ENCODE measurements at regions not wholly inside any gene's neighbourhood (a gene's known extent, or its start where the extent isn't known, plus 50 kb on each side); places are given as distances from the start of the nearest gene placed in this dataset.
A peak's percentile ranks its signal among the peaks of the same experiment; 100 is the strongest.
"Not testable (repeated sequence)": the region's sequence is repeated elsewhere in the genome, so short reads cannot be mapped to it uniquely, and the experiment has no call there.

DNA sequence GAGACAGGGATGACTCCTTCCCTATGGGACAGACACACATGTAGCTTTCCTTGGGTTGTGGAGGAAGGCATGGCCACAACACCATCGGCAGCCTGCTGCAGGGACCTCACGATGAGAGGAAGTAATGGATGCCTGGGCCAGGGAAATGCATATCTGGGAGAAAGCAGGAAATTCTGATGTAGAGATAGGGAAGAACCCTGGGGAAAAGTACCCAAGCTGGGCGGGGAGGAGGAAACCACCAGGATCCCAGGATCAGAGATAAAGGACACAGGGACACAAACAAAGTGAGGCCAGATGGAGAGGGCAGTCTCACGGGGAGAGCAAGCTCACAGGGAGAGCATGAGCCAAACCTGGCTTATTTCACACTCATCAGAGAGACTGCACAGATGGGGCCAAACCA lies 294.7 kb upstream of the TEKT4 start:
- not testable (repeated sequence) for DNase-seq (ENCODE audit: low read depth)

- DNase-seq (ENCODE audit: low read depth): not testable (repeated sequence)
Measured at GRCh38 chr2:94577160-94577559, 294.1 kb upstream of the TEKT4 start.

DNA sequence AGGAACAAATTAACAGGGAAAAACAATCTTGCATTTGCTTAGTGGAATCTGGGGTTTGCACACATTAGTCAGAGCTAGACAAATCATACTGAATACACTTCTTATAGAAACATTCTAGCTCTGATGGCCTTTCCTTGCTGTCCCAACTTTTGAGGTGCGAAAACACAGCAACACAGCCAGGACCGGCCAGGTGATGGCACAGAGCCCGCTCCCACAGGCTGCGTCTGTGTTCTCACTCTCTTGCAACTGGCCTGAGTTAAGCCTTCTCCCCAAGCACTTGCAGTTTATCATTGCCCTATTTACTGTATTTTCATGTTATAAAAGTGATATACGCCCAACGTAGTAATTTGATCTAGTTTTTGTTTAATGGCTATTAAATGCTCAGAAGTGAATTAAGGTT lies 292.0 kb upstream of the TEKT4 start:
- DNase-seq (ENCODE audit: low read depth): not testable (repeated sequence)

DNA sequence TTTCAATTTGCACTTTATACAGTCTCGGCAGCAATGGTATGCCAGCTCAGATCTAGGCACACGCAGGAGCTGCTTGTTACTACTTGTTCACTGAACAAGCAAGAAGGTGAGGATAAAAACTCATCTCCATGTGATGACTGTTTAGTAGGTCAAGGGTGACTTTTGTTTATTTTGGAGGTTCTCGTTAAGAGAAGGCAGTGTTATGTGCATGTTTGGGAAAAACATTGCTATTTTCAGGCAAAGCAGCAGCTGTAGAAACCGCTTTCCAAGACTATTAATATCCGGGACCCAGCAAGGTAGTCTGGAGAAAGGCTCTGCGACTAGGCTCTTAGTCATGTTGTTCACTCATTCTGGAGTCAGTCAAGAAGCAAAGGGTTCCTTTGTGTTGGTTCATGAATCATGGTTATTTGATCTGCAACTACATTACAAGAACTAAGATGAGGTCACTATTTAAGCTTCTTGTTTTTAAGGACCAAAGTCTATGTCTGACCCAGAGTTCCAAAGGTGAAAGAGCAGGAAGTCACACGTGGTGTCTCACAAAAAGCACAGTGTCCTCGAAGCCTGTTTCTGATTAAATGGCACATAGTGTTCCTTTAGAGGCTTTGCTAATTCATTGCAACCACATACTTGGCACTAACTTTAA lies 288.0 kb upstream of the TEKT4 start:
- DNase-seq (ENCODE audit: low read depth): not testable (repeated sequence)

GRCh38 chr2:94584569-94584968 lies 286.7 kb upstream of the TEKT4 start:
- DNase-seq (ENCODE audit: low read depth): not testable (repeated sequence)

- DNase-seq (ENCODE audit: low read depth): peak; percentile 20
Measured at GRCh38 chr2:94586032-94586982, 284.9 kb upstream of the TEKT4 start.

DNA sequence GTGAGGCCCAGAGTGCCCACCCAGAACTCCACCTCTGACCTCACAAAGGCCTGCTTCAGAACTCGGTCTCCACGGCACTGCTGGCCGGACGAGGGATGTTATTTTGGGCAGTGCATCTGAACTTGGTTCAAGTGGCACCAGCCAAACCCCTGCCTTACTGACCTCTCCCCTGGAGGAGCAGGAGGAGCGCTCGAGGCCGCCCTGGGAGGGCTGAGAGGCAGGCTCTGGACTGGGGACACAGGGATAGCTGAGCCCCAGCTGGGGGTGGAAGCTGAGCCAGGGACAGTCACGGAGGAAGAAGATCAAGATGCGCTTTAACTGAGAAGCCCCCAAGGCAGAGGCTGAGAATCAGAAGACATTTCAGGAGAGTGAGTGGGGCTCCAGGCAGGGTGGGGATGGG lies 284.2 kb upstream of the TEKT4 start:
- not testable (repeated sequence) for DNase-seq (ENCODE audit: low read depth)

DNA sequence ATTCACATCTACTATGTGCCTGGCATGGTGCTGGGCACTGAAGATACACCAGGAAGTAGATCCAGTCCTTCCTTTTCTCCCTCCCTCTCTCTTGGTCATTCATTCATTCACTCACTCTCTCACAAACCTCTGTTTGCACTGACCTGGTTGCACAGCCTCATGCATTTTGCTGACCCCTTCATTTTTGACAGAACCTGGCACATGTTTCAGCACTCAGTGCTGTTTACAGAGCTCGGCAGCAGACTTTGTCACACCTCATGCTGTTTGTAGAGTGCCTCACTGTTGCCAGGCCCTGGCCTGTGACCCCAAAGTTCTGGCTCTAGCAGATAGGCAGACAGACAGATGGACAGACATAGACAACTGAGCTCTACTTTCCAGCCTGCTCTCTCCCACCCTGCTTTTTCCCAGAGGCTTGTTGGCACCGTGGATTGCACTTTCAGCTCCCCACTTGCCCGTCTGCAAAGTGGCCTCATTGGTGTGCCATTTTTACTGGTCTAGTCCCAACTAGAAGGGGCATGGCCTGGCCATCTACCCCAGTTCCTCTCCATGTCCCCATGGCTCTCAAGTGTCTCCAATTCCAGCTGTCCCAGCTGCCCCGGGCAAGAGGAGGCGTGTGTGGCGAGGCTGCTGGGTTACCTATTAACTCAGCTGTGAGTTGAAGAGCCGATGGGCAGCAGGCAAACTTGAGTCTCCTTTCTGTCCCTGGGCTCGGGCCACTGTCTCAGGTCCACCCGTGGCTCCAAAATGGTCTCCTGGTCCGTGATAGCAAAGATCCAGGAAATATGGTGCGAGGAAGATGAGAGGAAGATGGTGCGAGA lies 277.0 kb upstream of the TEKT4 start:
- DNase-seq (ENCODE audit: low read depth): not testable (repeated sequence)

DNA sequence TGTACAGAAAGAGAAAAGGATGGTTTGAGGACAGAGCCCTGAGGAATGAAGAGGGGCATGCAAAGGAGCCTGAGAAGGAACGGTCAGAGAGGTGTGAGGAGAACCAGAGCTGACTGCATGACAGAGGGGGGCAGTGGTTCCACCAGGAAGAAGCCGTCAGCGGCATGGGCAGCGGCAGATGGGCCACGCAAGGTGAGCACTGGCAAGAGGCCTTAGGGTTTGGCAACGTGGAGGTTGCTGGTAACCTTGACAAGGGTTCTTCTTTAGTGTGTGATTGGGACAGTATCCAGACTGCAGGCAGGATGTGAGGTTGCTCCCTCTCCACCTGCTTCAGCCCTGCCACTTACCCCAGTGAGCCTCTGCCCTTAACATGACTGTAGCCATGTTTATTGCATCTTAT lies 275.3 kb upstream of the TEKT4 start:
- DNase-seq (ENCODE audit: low read depth): not testable (repeated sequence)

- not testable (repeated sequence) for DNase-seq (ENCODE audit: low read depth)
Measured at GRCh38 chr2:94598075-94598713, 273.0 kb upstream of the TEKT4 start.

DNA sequence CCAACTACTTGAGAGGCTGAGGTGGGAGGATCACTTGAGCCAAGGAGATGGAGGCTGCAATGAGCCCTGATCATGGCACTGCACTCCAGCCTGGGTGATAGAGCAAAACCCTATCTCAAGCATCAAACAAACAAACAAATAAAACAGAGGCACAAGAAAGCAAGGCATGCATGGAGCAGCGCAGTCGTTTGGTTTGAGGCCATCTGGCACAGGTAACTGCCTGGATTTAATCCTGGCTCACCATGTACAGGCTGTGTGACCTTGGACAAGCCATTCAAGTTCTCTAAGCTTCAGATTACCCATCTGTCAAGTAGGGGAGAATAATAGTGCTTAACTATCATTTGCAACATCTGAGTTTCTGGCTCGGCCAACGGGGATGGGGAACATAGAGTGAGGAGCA lies 270.3 kb upstream of the TEKT4 start:
- not testable (repeated sequence) for DNase-seq (ENCODE audit: low read depth)

- DNase-seq (ENCODE audit: low read depth): no peak
Measured at GRCh38 chr2:94602466-94602865, 268.8 kb upstream of the TEKT4 start.

DNA sequence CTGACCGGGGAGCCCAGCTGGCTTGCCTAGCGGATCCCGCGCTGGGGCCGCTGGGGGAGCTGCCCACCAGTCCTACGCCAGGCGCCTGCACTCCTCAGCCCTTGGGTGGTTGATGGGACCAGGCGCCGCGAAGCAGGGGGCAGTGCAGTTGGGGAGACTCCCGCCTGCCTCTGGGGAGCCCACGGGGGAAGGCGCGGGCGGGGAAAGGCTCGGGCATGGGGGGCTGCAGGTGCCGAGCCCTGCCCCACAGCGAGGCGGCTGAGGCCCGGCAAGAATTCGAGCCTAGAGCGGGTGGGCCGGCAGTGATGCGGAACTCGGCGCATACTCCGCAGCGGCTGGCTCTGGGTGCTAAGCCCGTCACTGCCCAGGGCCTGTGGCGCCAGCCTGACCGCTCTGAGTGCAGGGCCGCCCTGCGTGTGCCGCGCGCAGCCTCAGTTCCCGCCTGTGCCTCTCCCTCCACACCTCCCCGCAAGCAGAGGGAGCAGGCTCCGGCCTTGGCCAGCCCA lies 249.1 kb upstream of the TEKT4 start:
- DNase-seq (ENCODE audit: low read depth): peak; percentile 2

DNA sequence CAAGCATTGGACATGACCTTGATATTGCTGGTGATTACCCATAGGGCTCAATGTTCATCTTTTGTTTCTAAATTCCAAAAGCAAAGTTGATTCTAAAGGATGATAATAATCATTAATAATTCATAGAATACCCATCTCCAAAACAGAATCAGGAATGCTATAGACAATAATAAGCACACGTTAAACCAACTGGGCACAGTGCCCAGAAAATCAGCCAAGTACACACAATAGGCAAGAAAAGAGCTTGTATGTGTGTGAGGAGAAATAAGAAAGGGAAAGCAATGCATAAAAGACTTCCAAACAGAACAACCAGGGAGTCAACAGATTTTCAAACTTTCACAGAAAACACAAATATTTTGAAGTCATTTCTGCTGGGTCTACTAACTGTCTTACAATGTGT lies 242.3 kb upstream of the TEKT4 start:
- not testable (repeated sequence) for DNase-seq (ENCODE audit: low read depth)

DNA sequence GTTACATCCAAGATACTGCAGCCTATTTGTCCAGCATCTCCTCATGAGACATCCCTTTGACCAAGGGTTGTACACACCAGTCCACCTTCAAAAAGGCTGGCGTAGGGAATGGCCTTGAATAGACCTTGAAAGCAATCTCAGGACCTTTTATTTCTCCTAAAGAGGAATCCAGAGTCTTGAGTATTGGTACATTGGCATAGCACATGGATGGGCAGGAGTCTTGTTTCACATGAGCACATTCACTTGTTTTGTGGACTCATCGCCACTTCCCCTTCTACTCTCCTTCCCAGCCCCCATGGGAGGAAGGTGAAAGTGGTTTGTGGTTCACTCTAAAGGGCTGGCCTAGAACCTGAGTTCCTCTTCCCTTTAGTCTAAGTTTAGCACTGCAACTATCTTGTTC lies 229.8 kb upstream of the TEKT4 start:
- DNase-seq (ENCODE audit: low read depth): not testable (repeated sequence)

DNA sequence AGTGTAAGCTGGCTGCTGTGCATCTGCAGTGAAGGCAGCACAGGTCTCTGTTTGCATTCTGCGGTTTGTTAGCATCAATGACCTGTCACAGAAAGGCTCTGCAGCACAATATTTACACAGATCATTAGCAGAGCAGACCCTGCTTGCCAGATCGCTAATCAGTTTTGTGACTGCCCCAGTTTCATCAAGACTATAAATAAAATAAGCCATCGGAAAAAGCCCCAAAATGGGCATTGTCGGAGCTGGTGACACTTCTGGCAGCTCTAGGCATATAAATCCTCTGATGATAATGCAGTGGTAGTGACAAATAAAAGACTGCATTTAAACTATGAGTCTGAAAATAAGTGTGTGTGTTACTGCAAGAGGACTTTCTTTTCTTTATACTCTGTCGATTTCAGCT lies 219.1 kb upstream of the TEKT4 start:
- not testable (repeated sequence) for DNase-seq (ENCODE audit: low read depth)

DNA sequence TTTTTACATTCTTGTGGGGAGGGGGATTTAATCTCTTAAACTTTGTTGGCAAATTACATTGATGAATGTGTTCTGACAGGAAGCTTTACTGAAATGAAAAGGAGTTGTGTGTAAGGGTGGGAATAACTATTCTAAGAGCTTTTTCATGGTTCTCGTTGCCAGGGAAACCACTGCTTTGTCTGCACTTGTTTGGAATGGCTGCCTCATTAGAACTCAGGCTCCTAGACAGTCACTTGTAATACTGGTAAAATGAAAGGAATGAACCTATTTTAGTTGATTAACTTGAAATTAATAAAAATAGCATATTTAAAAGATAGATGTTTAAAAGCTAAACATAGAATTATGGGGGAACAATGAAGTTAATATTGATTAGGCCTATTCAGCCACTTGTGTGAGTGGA lies 201.4 kb upstream of the TEKT4 start:
- DNase-seq (ENCODE audit: low read depth): not testable (repeated sequence)

DNA sequence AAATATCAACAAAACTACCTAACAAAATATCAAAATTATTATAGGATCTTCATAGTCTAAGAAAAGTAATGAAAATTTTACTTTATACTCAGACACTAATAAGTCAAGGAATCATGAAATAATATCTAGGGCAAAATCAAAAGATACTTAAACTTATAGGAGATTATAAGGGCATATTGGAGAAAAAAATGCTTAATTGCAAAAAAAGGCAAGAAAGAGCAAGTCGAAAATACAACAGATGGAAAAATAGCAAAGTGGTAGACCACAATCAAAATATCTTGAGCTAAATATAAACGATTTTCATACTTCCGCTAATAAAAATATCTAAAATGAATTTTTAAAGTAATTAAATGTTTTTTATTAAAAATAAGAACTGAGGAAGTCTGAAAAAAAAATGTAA lies 177.0 kb upstream of the TEKT4 start:
- DNase-seq (ENCODE audit: low read depth): not testable (repeated sequence)

DNA sequence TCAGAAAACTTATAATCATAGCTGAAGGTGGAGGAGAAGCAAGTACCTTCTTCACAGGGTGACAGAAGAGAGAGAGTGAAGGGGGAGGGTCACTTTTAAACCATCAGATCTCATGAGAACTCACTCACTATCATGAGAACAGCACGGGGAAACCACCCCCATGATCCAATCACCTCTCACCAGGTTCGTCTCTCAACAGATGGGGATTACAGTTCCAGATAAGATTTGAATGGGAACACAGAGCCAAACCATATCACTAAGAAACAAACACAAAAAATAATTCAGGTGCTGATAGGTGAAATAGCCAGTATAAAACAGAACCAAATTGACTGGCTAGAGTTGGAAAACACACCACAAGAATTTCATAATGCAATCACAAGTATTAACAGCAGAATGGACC lies 162.2 kb upstream of the TEKT4 start:
- DNase-seq (ENCODE audit: low read depth): not testable (repeated sequence)

DNA sequence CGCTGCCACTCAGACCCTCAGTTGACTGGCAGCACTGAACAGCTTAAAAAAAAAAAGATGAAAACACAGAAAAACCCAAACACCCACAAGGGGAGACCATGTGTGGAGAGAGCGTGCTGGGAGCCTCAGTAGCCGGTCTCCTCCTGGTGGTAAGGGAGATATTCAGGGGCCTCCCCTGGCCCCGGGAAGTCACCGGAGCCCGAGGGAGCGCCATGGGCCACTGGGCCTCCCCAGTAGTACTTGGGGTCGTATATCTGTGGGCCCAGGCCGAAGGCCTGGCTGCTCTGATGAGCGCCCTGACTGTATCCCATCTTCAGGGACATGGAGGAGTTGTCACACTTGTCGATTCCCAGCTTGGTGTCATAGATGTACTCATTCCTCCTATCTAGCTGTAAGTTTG lies 145.7 kb upstream of the TEKT4 start:
- no peak for DNase-seq (ENCODE audit: low read depth)

DNA sequence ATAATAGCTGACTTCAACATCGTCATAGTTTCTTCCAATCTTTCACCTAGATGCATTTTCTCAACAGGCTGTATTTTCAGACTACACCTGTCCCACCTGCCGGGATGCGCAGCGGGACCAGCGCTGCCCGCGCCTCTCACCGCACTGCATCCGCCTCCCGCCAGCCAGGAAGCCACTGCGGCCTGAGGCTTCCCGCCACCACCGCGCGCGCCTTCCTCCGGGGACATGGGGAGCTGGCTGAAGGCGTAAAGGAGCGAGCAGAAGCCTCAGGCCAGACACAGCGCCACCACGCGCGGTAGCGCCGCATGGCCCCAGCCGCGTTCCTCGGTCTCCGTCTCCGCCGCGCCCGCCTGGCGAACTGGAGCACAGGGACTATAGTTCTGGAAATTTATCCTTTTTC lies 135.7 kb upstream of the TEKT4 start:
- not testable (repeated sequence) for DNase-seq (ENCODE audit: low read depth)

DNA sequence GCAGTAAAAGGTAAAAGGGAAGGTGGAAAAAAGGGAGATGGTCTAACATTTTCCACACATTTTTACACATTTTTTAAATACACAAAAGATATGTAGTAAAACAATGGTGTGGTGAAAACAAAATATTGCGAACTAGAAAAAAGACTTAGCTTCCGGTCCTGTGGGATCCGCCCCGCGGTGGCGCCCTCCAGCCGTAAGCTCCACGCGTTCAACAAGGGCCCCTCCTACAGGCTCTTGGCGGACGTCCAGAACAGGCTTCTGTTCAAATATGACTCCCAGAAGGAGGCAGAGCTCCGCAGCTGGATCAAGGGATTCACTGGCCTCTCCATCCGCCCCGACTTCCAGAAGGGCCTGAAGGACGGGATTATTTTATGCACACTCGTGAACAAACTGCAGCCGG lies 134.1 kb upstream of the TEKT4 start:
- DNase-seq (ENCODE audit: low read depth): not testable (repeated sequence)

Measured in EH (cell line).